SK-N-SH (cell line): ENCODE measurements at regions not wholly inside any gene's neighbourhood (a gene's known extent, or its start where the extent isn't known, plus 50 kb on each side); places are given as distances from the start of the nearest gene placed in this dataset.

ENCODE experiments used
- CTCF ChIA-PET: fragments of 300-600, 350-600 bp; formaldehyde crosslinking; extraction: SDS; loops from one replicate; lab custom pipeline; 2021; lab: Yijun Ruan, JAX
- POLR2A ChIA-PET: fragments of 350-600 bp; sonication (Branson Sonifier 250); formaldehyde crosslinking; extraction: SDS; loops from one replicate; lab custom pipeline; 2020; ENCODE audit warnings: antibody characterized with exemption, inconsistent platforms; lab: Yijun Ruan, JAX
- DNase-seq: peaks from one replicate; pipeline ENCODE4 v3.0.0; 2012
- H2AFZ ChIP-seq: fragments of 200-600 bp; sonication (generic); 2 replicates; pipeline ENCODE4 v1.8.1; 2016; ENCODE audit warnings: antibody characterized with exemption, mild to moderate bottlenecking, low read depth
- H3F3A ChIP-seq: fragments of 200-600 bp; sonication (generic); replicated peaks from 2 replicates; pipeline ENCODE3; 2016; ENCODE audit warnings: antibody characterized with exemption, mild to moderate bottlenecking; ENCODE audit not compliant: insufficient read depth
- H3K27ac ChIP-seq, 2 experiments: fragments of 200-500 bp in 1 of 2; fragments of 200-600 bp in 1 of 2; sonication (Bioruptor generic) in 1 of 2; sonication (generic), shearing (Covaris generic) in 1 of 2; 2 replicates each; pipeline versions ENCODE4 v1.5.1 to v1.6.1; 2014 to 2016; ENCODE audit warnings: low read depth in 2 of 2, inconsistent platforms in 1 of 2, low read length in 1 of 2, mild to moderate bottlenecking in 1 of 2, mixed read lengths in 1 of 2
- H3K27me3 ChIP-seq: fragments of 200-600 bp; sonication (generic), shearing (Covaris generic); 2 replicates; pipeline ENCODE4 v1.6.1; 2016; ENCODE audit warnings: mixed run types; ENCODE audit not compliant: insufficient read depth
- H3K36me3 ChIP-seq, 2 experiments: fragments of 200-500 bp in 1 of 2; fragments of 200-600 bp in 1 of 2; sonication (Bioruptor generic) in 1 of 2; sonication (generic) in 1 of 2; replicated peaks in 1 of 2; 2 replicates each; pipeline versions ENCODE3 to v1.5.1; 2014 to 2016; ENCODE audit warnings: low read length in 1 of 2, mild to moderate bottlenecking in 1 of 2; ENCODE audit not compliant: insufficient read depth in 2 of 2, control insufficient read depth in 1 of 2
- H3K4me1 ChIP-seq, 2 experiments: fragments of 200-500 bp in 1 of 2; fragments of 200-600 bp in 1 of 2; sonication (Bioruptor generic) in 1 of 2; sonication (generic), shearing (Covaris generic) in 1 of 2; 2 replicates each; pipeline versions ENCODE4 v1.5.1 to v1.6.1; 2014 to 2016; ENCODE audit warnings: low read depth in 1 of 2, low read length in 1 of 2, mixed run types in 1 of 2; ENCODE audit not compliant: insufficient read depth in 2 of 2, control insufficient read depth in 1 of 2
- H3K4me2 ChIP-seq: fragments of 200-600 bp; sonication (generic), shearing (Covaris generic); 2 replicates; pipeline ENCODE4 v1.6.1; 2017; ENCODE audit warnings: mixed run types
- H3K4me3 ChIP-seq, 2 experiments: fragments of 200-500 bp in 1 of 2; fragments of 200-600 bp in 1 of 2; sonication (Bioruptor generic) in 1 of 2; sonication (generic), shearing (Covaris generic) in 1 of 2; 2 replicates each; pipeline versions ENCODE4 v1.5.1 to v1.8.1; 2014 to 2016; ENCODE audit warnings: low read depth in 2 of 2, inconsistent platforms in 1 of 2, low read length in 1 of 2, mild to moderate bottlenecking in 1 of 2, mixed read lengths in 1 of 2, moderate library complexity in 1 of 2
- H3K79me2 ChIP-seq: fragments of 200-600 bp; sonication (generic); 2 replicates; pipeline ENCODE4 v1.8.1; 2017; ENCODE audit warnings: mild to moderate bottlenecking; ENCODE audit not compliant: insufficient read depth
- H3K9ac ChIP-seq: fragments of 200-600 bp; sonication (generic); 2 replicates; pipeline ENCODE4 v1.6.1; 2017; ENCODE audit warnings: mixed run types
- H3K9me2 ChIP-seq: fragments of 200-600 bp; sonication (generic); 2 replicates; pipeline ENCODE4 v1.6.1; 2017; ENCODE audit warnings: mixed run types
- H3K9me3 ChIP-seq: fragments of 200-600 bp; sonication (generic); 2 replicates; pipeline ENCODE4 v1.6.1; 2017; ENCODE audit warnings: mixed run types, mild to moderate bottlenecking, moderate library complexity
- H4K20me1 ChIP-seq: fragments of 200-600 bp; sonication (generic); 2 replicates; pipeline ENCODE4 v1.6.1; 2017; ENCODE audit warnings: mild to moderate bottlenecking, mixed run types; ENCODE audit not compliant: insufficient read depth
- CHD2 ChIP-seq: fragments of 150-350 bp; IDR thresholded peaks from 2 replicates; pipeline ENCODE4 v1.6.1; 2018; ENCODE audit warnings: low read length; ENCODE audit not compliant: partially characterized antibody
- ELF1 ChIP-seq: IDR thresholded peaks from 2 replicates; pipeline ENCODE4 v1.4.0; 2012
- EZH2phosphoT487 ChIP-seq: fragments of 200-600 bp; sonication (generic); IDR thresholded peaks from 2 replicates; pipeline ENCODE4 v1.6.1; 2017; ENCODE audit warnings: low read depth, mixed run types, mild to moderate bottlenecking, antibody characterized with exemption, moderate library complexity, borderline replicate concordance
- FOSL2 ChIP-seq: IDR thresholded peaks from 2 replicates; pipeline ENCODE4 v1.4.0; 2012; ENCODE audit warnings: low read depth, mild to moderate bottlenecking, moderate library complexity, borderline replicate concordance
- FOXJ3 ChIP-seq: sonication (generic); formaldehyde crosslinking; IDR thresholded peaks from 2 replicates; pipeline ENCODE4 v1.5.1; 2020; ENCODE audit warnings: mild to moderate bottlenecking, missing genetic modification reagents
- FOXM1 ChIP-seq: IDR thresholded peaks from 2 replicates; pipeline ENCODE4 v1.4.0; 2012; ENCODE audit warnings: low read depth, mild to moderate bottlenecking
- GATA2 ChIP-seq: sonication (generic); formaldehyde crosslinking; IDR thresholded peaks from 2 replicates; pipeline ENCODE4 v1.5.0; 2020; ENCODE audit warnings: mild to moderate bottlenecking, missing genetic modification reagents
- IRF3 ChIP-seq: fragments of 150-350 bp; IDR thresholded peaks from 2 replicates; pipeline ENCODE4 v1.6.1; 2016; ENCODE audit warnings: mild to moderate bottlenecking, low read depth, low read length
- MEF2A ChIP-seq: IDR thresholded peaks from 2 replicates; pipeline ENCODE4 v1.4.0; 2012; ENCODE audit warnings: low read depth, borderline replicate concordance
- PBX3 ChIP-seq: IDR thresholded peaks from 2 replicates; pipeline ENCODE4; 2012
- POLR2AphosphoS5 ChIP-seq: IDR thresholded peaks from 2 replicates; pipeline ENCODE4 v1.6.1; 2012; ENCODE audit warnings: low read depth, low read length
- RCOR1 ChIP-seq: fragments of 150-350 bp; IDR thresholded peaks from 2 replicates; pipeline ENCODE4 v1.6.1; 2017; ENCODE audit warnings: antibody characterized with exemption, low read length
- REST ChIP-seq: IDR thresholded peaks from 2 replicates; pipeline ENCODE4 v1.6.1; 2012; ENCODE audit warnings: mild to moderate bottlenecking, low read depth, low read length, moderate library complexity
- SIN3A ChIP-seq: IDR thresholded peaks from 2 replicates; pipeline ENCODE4 v1.6.1; 2012; ENCODE audit warnings: low read depth, mild to moderate bottlenecking, low read length, moderate library complexity, borderline replicate concordance
- SMC3 ChIP-seq: IDR thresholded peaks from 2 replicates; pipeline ENCODE4 v1.6.1; 2012; ENCODE audit warnings: low read depth, low read length, improper control_type of control experiment
- TCF12 ChIP-seq: IDR thresholded peaks from 2 replicates; pipeline ENCODE4 v1.4.0; 2012
- TEAD4 ChIP-seq: IDR thresholded peaks from 2 replicates; pipeline ENCODE4 v1.4.0; 2012; ENCODE audit warnings: mild to moderate bottlenecking, borderline replicate concordance; ENCODE audit not compliant: insufficient read depth
- YY1 ChIP-seq: IDR thresholded peaks from 2 replicates; pipeline ENCODE4 v1.4.0; 2012; ENCODE audit warnings: low read depth, mild to moderate bottlenecking
- ZBTB33 ChIP-seq: IDR thresholded peaks from 2 replicates; pipeline ENCODE4 v1.4.0; 2012; ENCODE audit warnings: low read depth, borderline replicate concordance
- WGBS: methylation state at CpG from one replicate; pipeline ENCODE4 v1.1.6; 2017; ENCODE audit warnings: low lambda C conversion rate; 5-methylcytosine and 5-hydroxymethylcytosine counted together

GRCh38 chr1:4303303-4303702, 351.1 kb upstream of the AJAP1 start:
- WGBS, result 27% methylated on average over 9 of the region's 9 CpGs
- Histone ChIP-seq H3K9ac (no peak overlapping the region), H3K79me2 (no peaks in the 10 kb centered on the region), H3F3A (no peaks in the 10 kb centered on the region), H3K27me3 (no peaks in the 10 kb centered on the region), H3K27ac (no peak overlapping the region), H3K4me2 (no peak overlapping the region), H3K36me3 (no peaks in the 10 kb centered on the region), H2AFZ (no peak overlapping the region), H3K4me1 (no peaks in the 10 kb centered on the region), H3K9me3 (no peaks in the 10 kb centered on the region), H3K9me2 (no peaks in the 10 kb centered on the region), H4K20me1 (no peaks in the 10 kb centered on the region), H3K4me3 (no peak overlapping the region)
- TF ChIP-seq FOXJ3, result no peak
- no peak for TF ChIP-seq YY1
- no peak for TF ChIP-seq RCOR1
- TF ChIP-seq ZBTB33, result no peak
- TF ChIP-seq PBX3, result no peak
- TF ChIP-seq SIN3A, result no peak
- TF ChIP-seq POLR2AphosphoS5, result no peak
- TF ChIP-seq TEAD4, result no peak
- no peak for TF ChIP-seq MEF2A
- TF ChIP-seq IRF3, result no peak
- no peak for TF ChIP-seq EZH2phosphoT487
- TF ChIP-seq SMC3, result no peak
- TF ChIP-seq FOXM1, result no peak
- TF ChIP-seq ELF1, result no peak
- TF ChIP-seq CHD2, result no peak
- TF ChIP-seq GATA2 (CRISPR knock-in tag), result no peak
- TF ChIP-seq TCF12, result no peak
- TF ChIP-seq FOSL2, result no peak
- TF ChIP-seq REST, result no peak
- no peak for DNase-seq
- POLR2A ChIA-PET, result no interaction called here
- CTCF ChIA-PET, result no interaction called here
